ENCODE measurements at regions not wholly inside any gene's neighbourhood (a gene's known extent, or its start where the extent isn't known, plus 50 kb on each side); places are given as distances from the start of the nearest gene placed in this dataset.
"Not testable (repeated sequence)": the region's sequence is repeated elsewhere in the genome, so short reads cannot be mapped to it uniquely, and the experiment has no call there.

DNA sequence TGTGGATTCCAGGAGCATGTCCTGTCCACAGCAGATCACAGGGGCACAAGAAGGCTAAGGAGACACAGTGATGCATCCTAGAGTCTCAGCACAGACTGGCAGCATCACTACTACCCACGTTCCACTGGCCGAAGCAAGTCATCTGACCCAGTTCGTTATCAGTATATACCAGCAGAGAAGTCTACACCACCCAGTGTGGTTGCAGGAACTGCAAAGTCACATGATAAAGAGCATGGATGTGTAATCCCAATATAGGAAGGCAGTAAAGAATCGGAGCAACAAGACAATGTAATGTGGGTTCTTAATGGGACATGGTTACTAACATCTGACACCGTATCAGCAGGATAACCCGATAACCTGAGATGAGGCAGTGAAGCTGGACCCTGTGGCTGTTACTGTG, 246.6 kb downstream of the RRAGC start:
- no peak for DNase-seq (ENCODE audit: low spot score)

- peak; percentile 26 for DNase-seq (ENCODE audit: low spot score)
Measured at GRCh38 chr1:38611664-38612211, 247.8 kb downstream of the RRAGC start.

GRCh38 chr1:38609166-38610025, 250.2 kb downstream of the RRAGC start:
- DNase-seq (ENCODE audit: low spot score), result no peak

- peak; percentile 31 for DNase-seq (ENCODE audit: low spot score)
Measured at GRCh38 chr1:38608202-38608864, 251.2 kb downstream of the RRAGC start.

DNA sequence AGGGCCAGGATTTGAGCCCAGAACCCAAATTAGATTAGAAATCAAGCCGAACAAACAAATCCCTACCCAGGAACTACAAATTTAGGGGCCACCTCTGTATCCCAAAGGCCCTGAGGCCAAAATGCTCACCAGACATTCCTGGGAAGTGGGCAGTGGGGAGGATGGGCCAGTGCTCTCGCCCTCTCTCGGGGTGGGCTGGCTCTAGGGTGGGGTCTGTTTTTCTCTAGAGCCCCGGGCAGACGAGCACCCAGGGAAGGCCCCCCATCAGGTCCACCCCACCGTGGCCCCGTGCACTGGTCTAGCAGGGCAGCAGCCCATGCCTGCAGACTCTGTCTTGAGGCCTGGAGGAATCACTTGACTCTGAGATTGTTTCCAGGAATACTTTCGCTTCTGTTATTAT, 252.0 kb downstream of the RRAGC start:
- DNase-seq (ENCODE audit: low spot score), result no peak

DNA sequence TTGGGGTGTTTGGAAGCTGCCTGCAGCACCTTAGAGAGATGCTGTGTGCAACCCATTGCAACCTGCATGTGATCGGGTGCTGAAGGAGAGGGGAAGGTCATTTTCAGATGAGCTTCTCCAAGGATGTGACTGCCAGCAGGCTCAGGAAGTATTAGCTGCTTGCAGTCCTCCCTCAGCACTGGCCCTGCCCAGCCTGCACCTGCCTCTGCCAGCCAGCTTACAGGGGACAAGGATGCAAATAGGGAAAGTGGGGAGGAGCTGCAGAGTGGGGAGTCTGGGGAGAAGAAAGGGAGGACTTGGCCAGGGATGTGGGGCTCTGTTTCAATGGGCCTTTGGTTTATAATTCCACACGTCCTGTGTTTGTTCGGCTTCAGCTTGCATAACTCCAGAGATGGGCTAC, 254.5 kb downstream of the RRAGC start:
- DNase-seq (ENCODE audit: low spot score), result no peak

DNA sequence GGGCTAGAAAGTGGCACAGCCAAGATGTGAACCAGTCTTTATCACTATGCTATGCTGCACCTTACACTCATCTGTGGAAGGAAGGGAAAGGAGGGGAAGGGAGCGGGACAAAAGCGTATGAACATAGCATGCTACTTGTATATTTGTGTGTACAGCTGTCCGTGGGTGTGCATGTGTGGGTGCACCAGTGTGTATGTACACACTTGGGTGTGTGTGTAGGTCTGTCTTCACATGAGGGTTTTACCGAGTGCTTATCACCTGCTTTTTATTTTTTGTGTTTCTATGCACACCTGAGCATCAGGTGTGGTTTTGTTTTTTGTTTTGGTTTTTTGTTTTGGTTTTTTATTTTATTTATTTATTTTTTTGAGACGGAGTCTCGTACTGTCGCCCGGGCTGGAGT, 255.7 kb downstream of the RRAGC start:
- DNase-seq (ENCODE audit: low spot score), result no peak

GRCh38 chr1:38600905-38601304, 258.7 kb downstream of the RRAGC start:
- no peak for DNase-seq (ENCODE audit: low spot score)

DNA sequence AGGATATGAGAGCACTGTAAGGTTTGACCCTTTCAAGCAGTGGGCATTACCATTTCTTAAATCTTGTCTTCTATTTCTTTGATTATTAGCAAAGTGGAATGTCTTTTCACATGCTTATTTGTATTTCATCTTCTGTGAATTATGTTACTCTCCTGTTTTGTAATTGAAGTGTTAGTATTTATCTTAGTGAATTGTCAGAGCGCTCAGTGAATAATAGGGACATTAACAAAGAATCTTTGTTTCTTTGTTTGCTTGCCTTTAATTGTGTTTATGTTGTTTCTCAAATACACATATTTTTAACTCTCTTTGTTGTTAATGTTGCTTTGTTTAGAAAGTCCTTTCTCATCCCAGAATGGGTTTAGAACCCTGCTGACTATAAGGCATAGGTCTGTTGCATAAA, 259.3 kb downstream of the RRAGC start:
- no peak for DNase-seq (ENCODE audit: low spot score)

GRCh38 chr1:38598118-38598517, 261.5 kb downstream of the RRAGC start:
- no peak for DNase-seq (ENCODE audit: low spot score)

- peak; percentile 68 for DNase-seq (ENCODE audit: low spot score)
Measured at GRCh38 chr1:38589036-38589435, 270.5 kb downstream of the RRAGC start.

DNA sequence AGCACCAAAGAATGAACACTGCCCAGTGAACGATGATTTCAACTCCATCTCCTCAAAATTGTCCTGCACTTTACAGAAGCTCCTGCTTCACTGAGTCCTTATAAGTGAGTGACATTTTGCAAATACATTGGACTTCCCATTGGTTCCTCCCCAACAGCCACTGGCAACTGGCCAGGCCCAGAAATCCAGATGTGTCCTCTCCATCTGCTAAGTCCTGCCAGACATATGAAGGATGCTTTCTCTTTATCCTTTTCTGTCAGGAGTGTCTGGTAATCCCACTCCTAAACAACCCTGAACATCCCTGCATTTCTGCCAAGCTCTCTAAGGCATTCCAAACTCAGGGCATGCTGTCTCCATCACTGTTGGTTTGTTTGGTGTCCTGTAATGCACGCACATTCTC, 271.8 kb downstream of the RRAGC start:
- DNase-seq (ENCODE audit: low spot score), result peak; percentile 67

DNA sequence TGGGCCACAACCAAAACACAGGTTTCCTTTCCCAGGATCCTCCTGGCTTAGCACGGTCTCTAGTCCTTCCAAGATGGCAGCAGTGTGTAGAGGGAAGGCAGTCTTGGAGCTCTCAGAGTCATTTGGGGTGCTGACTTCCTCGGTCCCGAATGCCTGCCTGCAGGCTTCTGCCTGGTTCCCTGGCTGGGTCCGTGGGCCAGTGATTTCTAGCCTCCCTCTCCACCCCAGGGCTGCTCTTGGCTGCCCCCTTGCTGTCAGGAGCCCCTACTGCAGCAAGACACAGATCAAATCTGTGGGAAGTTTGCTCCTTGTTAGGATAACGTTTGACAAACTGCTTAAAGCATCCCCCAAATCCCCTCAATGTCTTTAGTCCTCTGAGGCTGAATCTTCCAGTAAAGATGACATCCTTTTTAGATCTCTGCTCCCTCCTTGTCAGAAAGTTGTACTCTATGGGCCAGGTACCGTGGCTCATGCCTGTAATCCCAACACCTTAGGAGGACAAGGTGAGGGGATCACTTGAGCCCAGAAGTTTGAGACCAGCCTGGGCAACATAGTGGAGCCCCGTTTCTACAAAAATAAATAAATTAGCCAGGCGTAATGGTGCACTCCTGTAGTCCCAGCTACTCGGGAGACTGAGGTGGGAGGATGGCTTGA, 272.5 kb downstream of the RRAGC start:
- DNase-seq (ENCODE audit: low spot score), result no peak

DNA sequence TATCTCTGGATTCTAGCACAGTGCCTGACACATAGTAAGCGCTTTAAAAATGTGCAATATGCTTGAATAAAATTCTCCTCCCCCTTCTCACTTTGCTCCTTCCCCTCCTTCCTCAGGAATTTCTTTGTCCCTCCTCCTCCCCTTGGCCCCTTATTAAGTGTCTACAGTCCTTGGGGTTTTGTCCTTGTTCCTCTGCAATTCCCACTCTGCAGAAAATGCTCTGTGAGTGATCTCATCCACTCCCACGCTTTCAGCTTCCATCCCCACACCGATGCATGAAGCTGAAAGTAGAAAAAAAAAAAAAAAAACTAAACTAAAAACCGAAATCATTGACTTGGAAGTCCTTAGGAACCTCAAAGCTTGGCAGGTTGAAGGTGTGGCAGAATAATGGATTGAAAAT, 273.6 kb downstream of the RRAGC start:
- no peak for DNase-seq (ENCODE audit: low spot score)

DNA sequence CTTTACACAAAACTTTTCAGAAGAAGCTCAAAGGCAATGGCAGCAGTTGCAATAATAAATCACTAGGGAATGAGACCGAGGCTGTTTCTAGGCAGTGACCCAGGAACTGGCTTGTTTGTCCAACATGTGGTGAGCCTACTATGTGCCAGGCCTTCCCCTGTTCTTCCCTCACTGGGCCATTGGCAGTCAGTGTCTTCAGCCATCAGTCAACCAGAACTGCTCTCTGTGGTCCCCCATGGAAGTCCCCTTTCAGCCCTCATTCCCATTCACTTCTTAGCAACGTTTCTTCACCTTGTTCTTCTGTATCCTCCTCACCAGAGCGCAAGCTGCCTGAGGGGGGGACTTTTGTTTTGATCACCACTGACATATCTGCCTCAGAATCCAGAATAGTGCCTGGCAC, 274.1 kb downstream of the RRAGC start:
- DNase-seq (ENCODE audit: low spot score), result no peak

- DNase-seq (ENCODE audit: low spot score), result no peak
Measured at GRCh38 chr1:38584448-38585355, 274.9 kb downstream of the RRAGC start.

GRCh38 chr1:38583287-38583686, 276.3 kb downstream of the RRAGC start:
- DNase-seq (ENCODE audit: low spot score), result not testable (repeated sequence)

GRCh38 chr1:38581396-38581795, 278.2 kb downstream of the RRAGC start:
- DNase-seq (ENCODE audit: low spot score), result no peak

DNA sequence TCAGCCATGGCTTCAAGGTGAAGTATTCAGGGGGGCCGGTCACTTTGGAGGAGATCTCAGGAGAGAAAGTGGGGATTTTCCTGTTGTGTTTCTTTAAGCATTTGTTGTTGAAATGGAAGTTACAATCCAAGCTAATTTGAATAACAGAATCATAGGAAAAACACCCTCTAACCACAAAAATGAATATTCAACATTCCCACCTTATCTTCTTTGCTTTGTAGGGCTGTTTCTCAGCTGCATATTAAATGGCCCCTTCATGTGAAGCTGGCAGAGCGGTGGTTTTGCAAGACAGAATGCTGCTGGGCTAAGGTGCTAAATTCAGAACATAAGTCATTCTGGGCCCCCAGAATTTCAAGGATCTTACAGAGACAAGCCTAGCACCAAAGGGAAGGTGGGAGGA, 279.0 kb downstream of the RRAGC start:
- DNase-seq (ENCODE audit: low spot score), result no peak

- no peak for DNase-seq (ENCODE audit: low spot score)
Measured at GRCh38 chr1:38579056-38579455, 280.5 kb downstream of the RRAGC start.

GRCh38 chr1:38578271-38578951, 281.2 kb downstream of the RRAGC start:
- peak; percentile 13 for DNase-seq (ENCODE audit: low spot score)

All from umbilical cord (tissue), 1 donor.